Panc1 (cell line): ENCODE measurements at regions not wholly inside any gene's neighbourhood (a gene's known extent, or its start where the extent isn't known, plus 50 kb on each side); places are given as distances from the start of the nearest gene placed in this dataset.

Experiments used
- ATAC-seq: fragments of 200-7000 bp; cut with Tn5 transposase; 2 replicates; pipeline ENCODE4 v1.9.1; 2020; ENCODE audit warnings: mild to moderate bottlenecking, moderate library complexity
- BruUV-seq: library from RNA; stranded (reverse); fragments of 400-500 nt; replicated peaks from 2 replicates; lab custom pipeline; 2021; lab: Mats Ljungman, UMichigan
- CTCF ChIA-PET: fragments of 300-600 bp; sonication (Branson Sonifier 250); formaldehyde crosslinking; loops from one replicate; lab custom pipeline; 2022; ENCODE audit warnings: antibody characterized with exemption; lab: Charles Lee
- POLR2A ChIA-PET: fragments of 300-600 bp; sonication (Branson Sonifier 250); formaldehyde crosslinking; loops from one replicate; lab custom pipeline; 2022; ENCODE audit warnings: antibody characterized with exemption; lab: Charles Lee
- DNase-seq: peaks from one replicate; pipeline ENCODE4 v3.0.0-alpha.2; 2010; ENCODE audit warnings: low read depth, low spot score
- H3K27ac ChIP-seq: 2 replicates; pipeline ENCODE4 v1.5.1; 2011; ENCODE audit warnings: mild to moderate bottlenecking, low read length, inconsistent platforms
- H3K27me3 ChIP-seq: fragments of 200-500 bp; sonication (Bioruptor generic); 2 replicates; pipeline ENCODE4 v1.6.0; 2014; ENCODE audit warnings: low read length, inconsistent platforms; ENCODE audit not compliant: control insufficient read depth, insufficient read depth
- H3K36me3 ChIP-seq: fragments of 200-500 bp; sonication (Bioruptor generic); 2 replicates; pipeline ENCODE4 v1.5.1; 2014; ENCODE audit warnings: inconsistent platforms, mild to moderate bottlenecking, low read length, moderate library complexity; ENCODE audit not compliant: control insufficient read depth, insufficient read depth
- H3K4me1 ChIP-seq: 2 replicates; pipeline ENCODE4 v1.5.1; 2011; ENCODE audit warnings: inconsistent platforms, mild to moderate bottlenecking, low read length, moderate library complexity; ENCODE audit not compliant: control insufficient read depth, insufficient read depth
- H3K4me3 ChIP-seq, 2 experiments: 2 replicates each; pipeline ENCODE4 v1.5.1; 2011 to 2012; ENCODE audit warnings: low read depth in 2 of 2, low read length in 2 of 2, mild to moderate bottlenecking in 2 of 2, inconsistent platforms in 1 of 2, moderate library complexity in 1 of 2
- H3K9me3 ChIP-seq: fragments of 200-500 bp; sonication (Bioruptor generic); 2 replicates; pipeline ENCODE4 v1.5.1; 2014; ENCODE audit warnings: low read depth, mild to moderate bottlenecking, inconsistent platforms, low read length, moderate library complexity; ENCODE audit not compliant: control insufficient read depth, insufficient read depth
- CTCF ChIP-seq: fragments of 450-650 bp; IDR thresholded peaks from 2 replicates; pipeline ENCODE4 v1.5.1; 2017; ENCODE audit warnings: mild to moderate bottlenecking
- POLR2AphosphoS5 ChIP-seq: IDR thresholded peaks from 2 replicates; pipeline ENCODE4 v1.6.1; 2012; ENCODE audit warnings: mild to moderate bottlenecking, low read depth, low read length, moderate library complexity
- SIN3A ChIP-seq: IDR thresholded peaks from 2 replicates; pipeline ENCODE4 v1.6.1; 2012; ENCODE audit warnings: low read depth, mild to moderate bottlenecking, low read length, moderate library complexity, borderline replicate concordance; ENCODE audit not compliant: insufficient read depth
- TCF7L2 ChIP-seq: IDR thresholded peaks from 2 replicates; pipeline ENCODE4 v1.6.1; 2011; ENCODE audit warnings: mild to moderate bottlenecking, low read depth, low read length, inconsistent platforms
- in situ Hi-C: cut with HindIII; loops from 2 replicates; pipeline ENCODE4 v1.10.0; 2016; ENCODE audit warnings: low sequenced_read_pairs, low pct_unique_long_range_greater_than_20kb
- intact Hi-C: fragments of 100-400 bp; cut with micrococcal nuclease; formaldehyde crosslinking; loops from one replicate; pipeline ENCODE4 v1.10.0; 2022; ENCODE audit not compliant: unreplicated experiment
- TF ChIP-seq, protein P1 (sequence below), 2 experiments: IDR thresholded peaks; 2 replicates each; pipeline ENCODE4 v1.6.1; 2011 to 2012; ENCODE audit warnings: low read depth in 2 of 2, control low read depth in 1 of 2, low read length in 1 of 2, mild to moderate bottlenecking in 1 of 2, moderate library complexity in 1 of 2; ENCODE audit not compliant: insufficient read depth in 1 of 2

DNA sequence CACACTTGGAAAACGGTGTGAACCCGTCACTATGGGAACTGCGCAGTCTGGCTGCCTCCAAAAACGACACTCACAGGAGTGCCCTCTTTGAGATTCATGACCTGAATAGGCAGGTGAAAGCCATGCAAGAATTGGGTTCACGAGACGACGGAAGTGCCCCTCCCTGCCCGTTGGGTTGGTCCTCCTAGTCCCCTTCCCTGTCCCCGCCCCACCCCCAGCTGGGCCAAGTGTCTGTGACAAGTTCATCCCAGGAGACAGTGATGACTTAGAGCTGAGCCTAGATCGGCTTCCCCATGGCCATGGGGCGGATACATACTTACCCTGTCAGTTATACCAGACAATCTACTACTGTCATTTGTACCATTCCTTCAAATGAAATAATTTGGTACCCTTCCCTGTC lies 1137.7 kb upstream of the CHAC2 start:
- intact Hi-C loops (no loop called here), in situ Hi-C loops (no loop called here)
- Histone ChIP-seq H3K27ac (no peak overlapping the region), H3K4me1 (no peaks in the 10 kb centered on the region), H3K27me3 (no peaks in the 10 kb centered on the region), H3K4me3 (no peak overlapping the region), H3K36me3 (no peaks in the 10 kb centered on the region), H3K9me3 (no peaks in the 10 kb centered on the region; the same call in 1 of the 2 replicates)
- ChIA-PET CTCF (no interaction called here), POLR2A (no interaction called here)
- no TSS peak for BruUV-seq
- DNase-seq: no peak
- ATAC-seq: no peak
- TF ChIP-seq, protein P1, sequence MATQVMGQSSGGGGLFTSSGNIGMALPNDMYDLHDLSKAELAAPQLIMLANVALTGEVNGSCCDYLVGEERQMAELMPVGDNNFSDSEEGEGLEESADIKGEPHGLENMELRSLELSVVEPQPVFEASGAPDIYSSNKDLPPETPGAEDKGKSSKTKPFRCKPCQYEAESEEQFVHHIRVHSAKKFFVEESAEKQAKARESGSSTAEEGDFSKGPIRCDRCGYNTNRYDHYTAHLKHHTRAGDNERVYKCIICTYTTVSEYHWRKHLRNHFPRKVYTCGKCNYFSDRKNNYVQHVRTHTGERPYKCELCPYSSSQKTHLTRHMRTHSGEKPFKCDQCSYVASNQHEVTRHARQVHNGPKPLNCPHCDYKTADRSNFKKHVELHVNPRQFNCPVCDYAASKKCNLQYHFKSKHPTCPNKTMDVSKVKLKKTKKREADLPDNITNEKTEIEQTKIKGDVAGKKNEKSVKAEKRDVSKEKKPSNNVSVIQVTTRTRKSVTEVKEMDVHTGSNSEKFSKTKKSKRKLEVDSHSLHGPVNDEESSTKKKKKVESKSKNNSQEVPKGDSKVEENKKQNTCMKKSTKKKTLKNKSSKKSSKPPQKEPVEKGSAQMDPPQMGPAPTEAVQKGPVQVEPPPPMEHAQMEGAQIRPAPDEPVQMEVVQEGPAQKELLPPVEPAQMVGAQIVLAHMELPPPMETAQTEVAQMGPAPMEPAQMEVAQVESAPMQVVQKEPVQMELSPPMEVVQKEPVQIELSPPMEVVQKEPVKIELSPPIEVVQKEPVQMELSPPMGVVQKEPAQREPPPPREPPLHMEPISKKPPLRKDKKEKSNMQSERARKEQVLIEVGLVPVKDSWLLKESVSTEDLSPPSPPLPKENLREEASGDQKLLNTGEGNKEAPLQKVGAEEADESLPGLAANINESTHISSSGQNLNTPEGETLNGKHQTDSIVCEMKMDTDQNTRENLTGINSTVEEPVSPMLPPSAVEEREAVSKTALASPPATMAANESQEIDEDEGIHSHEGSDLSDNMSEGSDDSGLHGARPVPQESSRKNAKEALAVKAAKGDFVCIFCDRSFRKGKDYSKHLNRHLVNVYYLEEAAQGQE (IDR thresholded peaks at IDR 0.05; ENCODE audit: insufficient read depth in 1 of 2, low read depth in 2 of 2, low read length in 1 of 2): no peak
- no peak for TF ChIP-seq CTCF
- TF ChIP-seq POLR2AphosphoS5: no peak
- no peak for TF ChIP-seq SIN3A
- no peak for TF ChIP-seq TCF7L2

- POLR2A ChIA-PET: no interaction called here
- H3K36me3 ChIP-seq: no peaks in the 10 kb centered on the region
- DNase-seq (no peak), ATAC-seq (no peak)
- no peaks in the 10 kb centered on the region; the same call in 1 of the 2 replicates for H3K9me3 ChIP-seq
- in situ Hi-C loops (no loop called here), intact Hi-C loops (no loop called here)
- no TSS peak for BruUV-seq
- CTCF ChIA-PET: no interaction called here
- H3K27me3 ChIP-seq: no peaks in the 10 kb centered on the region
- no peak overlapping the region for H3K27ac ChIP-seq
- no peak overlapping the region for H3K4me3 ChIP-seq
- TF ChIP-seq POLR2AphosphoS5 (no peak), CTCF (no peak), SIN3A (no peak), TCF7L2 (no peak)
- TF ChIP-seq, protein P1 (IDR thresholded peaks at IDR 0.05; ENCODE audit: insufficient read depth in 1 of 2, low read depth in 2 of 2, low read length in 1 of 2): no peak
- no peaks in the 10 kb centered on the region for H3K4me1 ChIP-seq
Observed at GRCh38 chr2:52629531-52629930, 1138.1 kb upstream of the CHAC2 start.
